Skeletal muscle satellite cell (primary cell): ENCODE measurements at regions not wholly inside any gene's neighbourhood (a gene's known extent, or its start where the extent isn't known, plus 50 kb on each side); places are given as distances from the start of the nearest gene placed in this dataset.

Experiments used
- H3K27me3 ChIP-seq: 2 replicates; pipeline ENCODE4 v1.7.0; 2013; ENCODE audit warnings: low read length; ENCODE audit not compliant: control insufficient read depth, insufficient read depth
- H3K36me3 ChIP-seq: 2 replicates; pipeline ENCODE4 v1.7.0; 2013; ENCODE audit warnings: mild to moderate bottlenecking, control low read depth, low read length; ENCODE audit not compliant: insufficient read depth
- H3K4me1 ChIP-seq: 2 replicates; pipeline ENCODE4 v1.7.0; 2013; ENCODE audit warnings: low read length; ENCODE audit not compliant: control insufficient read depth, insufficient read depth
- H3K4me2 ChIP-seq: 2 replicates; pipeline ENCODE4 v1.7.0; 2013; ENCODE audit warnings: mild to moderate bottlenecking, low read length
- H3K4me3 ChIP-seq: 2 replicates; pipeline ENCODE4 v1.7.0; 2013; ENCODE audit warnings: low read length
- H3K9ac ChIP-seq: 2 replicates; pipeline ENCODE4 v1.7.0; 2013; ENCODE audit warnings: mild to moderate bottlenecking, low read depth, low read length, moderate library complexity
- H3K9me3 ChIP-seq: replicated peaks from 2 replicates; pipeline ENCODE4 v1.7.0; 2013; ENCODE audit warnings: mild to moderate bottlenecking, control low read depth, low read length

- Histone ChIP-seq H3K4me3 (no peak overlapping the region), H3K36me3 (no peaks in the 10 kb centered on the region), H3K27me3 (no peaks in the 10 kb centered on the region), H3K4me2 (no peak overlapping the region), H3K4me1 (no peaks in the 10 kb centered on the region), H3K9ac (no peak overlapping the region), H3K9me3 (no peaks in the 10 kb centered on the region)
These were observed 152.9 kb upstream of the MAP3K7 start for GRCh38 chr6:90739802-90740201.

- no peaks in the 10 kb centered on the region for H3K4me1 ChIP-seq
- no peaks in the 10 kb centered on the region for H3K36me3 ChIP-seq
- H3K9ac ChIP-seq, result no peak overlapping the region
- H3K4me3 ChIP-seq, result no peak overlapping the region
- H3K4me2 ChIP-seq, result no peak overlapping the region
- H3K9me3 ChIP-seq, result no peaks in the 10 kb centered on the region
- no peaks in the 10 kb centered on the region for H3K27me3 ChIP-seq
These were observed 152.5 kb upstream of the MAP3K7 start for GRCh38 chr6:90739339-90739738.

DNA sequence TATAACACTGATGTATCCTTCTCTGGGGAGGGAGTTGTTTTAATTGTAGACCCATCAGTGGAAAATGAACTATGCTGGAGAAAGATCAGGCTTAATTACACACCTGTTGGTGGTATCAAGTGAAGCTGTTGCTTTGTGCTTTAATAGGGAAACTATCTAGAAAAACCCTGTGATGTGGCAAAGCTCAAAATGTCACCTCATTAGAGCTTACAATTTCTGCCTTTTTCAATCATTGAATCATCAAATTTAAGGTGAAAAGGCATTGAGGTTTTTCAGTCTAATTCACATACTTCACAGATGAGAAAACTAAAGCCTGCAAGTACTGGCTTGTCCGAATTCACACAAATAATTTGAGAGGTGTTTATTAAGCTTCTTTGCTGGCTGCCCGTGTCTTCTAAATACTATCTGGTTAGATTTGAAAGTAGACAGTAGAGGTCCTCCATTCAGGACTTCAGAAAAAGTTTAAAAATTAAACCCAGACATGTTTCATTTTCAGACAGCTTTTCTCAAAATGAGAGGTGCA lies 143.3 kb upstream of the MAP3K7 start:
- no peaks in the 10 kb centered on the region for H3K9me3 ChIP-seq
- no peak overlapping the region for H3K4me3 ChIP-seq
- H3K4me1 ChIP-seq, result no peaks in the 10 kb centered on the region
- no peaks in the 10 kb centered on the region for H3K36me3 ChIP-seq
- H3K9ac ChIP-seq, result no peak overlapping the region
- no peaks in the 10 kb centered on the region for H3K27me3 ChIP-seq
- no peak overlapping the region for H3K4me2 ChIP-seq

DNA sequence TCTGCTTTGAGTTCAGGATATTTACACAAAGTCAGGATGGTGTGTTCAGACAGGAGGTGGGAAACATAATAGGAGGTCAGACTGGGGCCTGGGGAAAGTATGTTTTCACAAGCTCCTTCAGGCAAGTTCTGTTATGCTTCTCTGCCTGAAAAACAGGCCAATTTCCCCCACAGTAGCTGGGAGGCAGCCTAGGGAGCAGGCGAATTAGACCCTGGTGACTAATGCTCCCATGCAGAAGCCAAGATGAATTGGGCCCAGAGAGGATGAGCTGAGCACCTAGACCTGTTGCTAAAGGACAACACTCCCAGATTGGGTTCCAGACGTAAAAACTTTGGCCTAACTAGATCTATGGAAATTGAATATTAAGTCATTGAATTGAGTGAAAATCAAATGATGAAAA lies 142.2 kb upstream of the MAP3K7 start:
- H3K4me3 ChIP-seq, result no peak overlapping the region
- no peak overlapping the region for H3K4me2 ChIP-seq
- H3K4me1 ChIP-seq, result no peaks in the 10 kb centered on the region
- H3K36me3 ChIP-seq, result no peaks in the 10 kb centered on the region
- H3K9ac ChIP-seq, result no peak overlapping the region
- H3K9me3 ChIP-seq, result no peaks in the 10 kb centered on the region
- no peaks in the 10 kb centered on the region for H3K27me3 ChIP-seq

DNA sequence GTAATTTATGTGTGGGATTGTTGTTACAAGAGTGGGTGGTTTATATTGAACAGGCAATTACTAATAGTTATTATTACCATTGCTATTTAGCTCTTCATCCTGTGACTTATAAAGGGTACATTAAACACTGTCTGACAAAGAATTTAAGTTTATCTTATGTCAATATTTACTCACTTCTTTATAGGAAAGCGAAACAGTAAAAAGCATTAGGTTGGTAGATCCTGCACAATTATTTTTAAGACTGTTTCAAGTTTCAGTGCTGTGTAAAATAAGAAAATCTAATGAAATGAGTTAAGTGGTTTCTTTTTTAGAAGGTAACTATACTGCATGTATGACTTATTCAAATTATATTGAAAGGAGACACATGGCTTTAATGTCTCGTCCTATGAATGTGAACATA lies 135.8 kb upstream of the MAP3K7 start:
- Histone ChIP-seq H3K27me3 (no peaks in the 10 kb centered on the region), H3K9ac (no peak overlapping the region), H3K4me3 (no peak overlapping the region), H3K4me2 (no peak overlapping the region), H3K36me3 (no peaks in the 10 kb centered on the region), H3K4me1 (no peaks in the 10 kb centered on the region), H3K9me3 (no peaks in the 10 kb centered on the region)

GRCh38 chr6:90720404-90720803 lies 133.5 kb upstream of the MAP3K7 start:
- Histone ChIP-seq H3K4me2 (no peak overlapping the region), H3K36me3 (no peaks in the 10 kb centered on the region), H3K9me3 (no peaks in the 10 kb centered on the region), H3K4me3 (no peak overlapping the region), H3K27me3 (no peaks in the 10 kb centered on the region), H3K4me1 (no peaks in the 10 kb centered on the region), H3K9ac (no peak overlapping the region)

DNA sequence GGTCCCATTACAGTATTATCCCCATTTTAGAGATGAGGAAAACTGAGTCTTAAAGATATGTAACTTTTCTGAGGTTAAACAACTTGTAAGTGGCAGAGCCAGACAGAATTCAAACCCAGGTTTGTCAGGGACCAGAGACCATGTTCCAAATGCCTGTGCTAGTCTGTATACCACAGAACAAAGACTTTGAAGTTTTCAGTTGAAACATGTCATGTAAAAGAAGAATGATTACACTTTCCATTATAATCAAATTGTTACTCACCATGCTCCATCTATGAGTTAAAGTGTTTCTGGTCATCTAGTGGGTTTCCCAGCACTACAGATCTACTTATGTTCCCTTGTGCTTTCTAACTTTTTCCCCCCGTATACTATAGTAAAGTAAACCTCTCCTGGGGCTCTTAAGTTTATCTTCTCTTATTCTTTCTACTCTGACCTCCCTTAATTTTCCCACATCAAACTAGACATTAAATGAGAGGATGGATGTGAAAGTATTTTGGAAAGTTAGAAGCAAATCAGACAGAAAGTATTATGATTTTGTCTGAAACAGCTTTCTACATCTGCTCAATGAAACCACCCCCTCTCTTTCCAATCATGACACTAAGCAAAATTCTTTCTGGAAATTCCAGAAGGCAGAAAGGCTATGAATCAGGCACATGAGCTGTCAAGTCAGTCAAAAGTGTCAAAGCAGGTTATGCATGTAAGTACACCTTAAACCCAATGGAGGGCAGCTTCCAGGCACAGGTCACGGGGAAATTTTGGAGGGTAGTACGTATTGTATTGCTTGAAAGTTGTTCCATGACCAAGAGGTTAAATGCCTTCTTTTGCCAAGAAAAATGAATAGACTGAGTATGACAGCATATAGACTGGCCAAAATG lies 132.7 kb upstream of the MAP3K7 start:
- Histone ChIP-seq H3K27me3 (no peaks in the 10 kb centered on the region), H3K4me1 (peaks cover 4% of the 10 kb centered on the region), H3K36me3 (no peaks in the 10 kb centered on the region), H3K9me3 (no peaks in the 10 kb centered on the region), H3K4me2 (no peak overlapping the region), H3K4me3 (no peak overlapping the region), H3K9ac (no peak overlapping the region)

DNA sequence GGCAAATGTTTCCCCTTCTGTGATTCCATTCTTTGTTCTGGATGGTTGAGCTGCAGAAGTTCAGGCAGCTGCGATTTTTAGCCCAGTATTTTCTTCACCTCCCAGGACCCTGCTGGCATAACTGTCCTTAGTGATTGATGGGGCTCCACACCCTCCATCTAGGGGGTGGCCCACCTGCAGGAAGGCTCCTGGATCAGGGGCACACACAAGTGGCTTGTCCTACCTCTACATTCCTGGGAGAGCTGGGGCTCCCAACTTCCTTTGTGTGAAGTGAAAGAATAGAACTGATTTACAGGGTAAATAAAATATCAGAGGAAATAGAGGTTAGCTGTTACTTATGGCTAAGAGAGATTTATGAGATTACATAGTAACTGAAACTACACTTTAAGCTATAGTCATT lies 129.5 kb upstream of the MAP3K7 start:
- Histone ChIP-seq H3K4me3 (no peak overlapping the region), H3K4me1 (peaks cover 6% of the 10 kb centered on the region), H3K9ac (no peak overlapping the region)

DNA sequence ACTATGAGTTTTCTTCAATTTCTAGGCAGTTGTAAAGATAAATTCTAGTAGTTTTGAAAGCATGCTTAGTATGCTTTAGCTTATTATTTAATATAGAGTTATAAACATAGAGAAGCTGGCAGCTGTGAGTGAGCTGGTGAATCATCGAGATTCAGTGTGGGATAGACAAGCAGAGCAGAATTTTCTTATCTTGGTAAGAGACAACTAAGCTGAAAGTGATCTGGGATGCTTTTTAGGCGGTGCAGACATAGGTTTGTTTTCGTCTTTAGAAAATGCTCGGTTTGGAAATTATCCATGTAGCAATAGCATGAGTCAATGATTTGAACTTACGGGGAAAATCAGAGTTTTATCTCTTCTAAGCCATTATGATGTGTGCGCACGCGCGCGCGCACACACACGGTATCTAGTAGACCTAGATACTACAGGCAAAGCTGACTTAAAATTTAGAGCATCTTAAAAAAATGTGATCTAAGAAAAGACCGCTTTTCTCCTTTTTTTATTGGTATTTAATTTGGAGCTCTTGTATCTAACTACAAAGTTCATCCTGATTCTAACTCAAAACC lies 128.3 kb upstream of the MAP3K7 start:
- Histone ChIP-seq H3K4me1 (peaks cover 6% of the 10 kb centered on the region), H3K27me3 (no peaks in the 10 kb centered on the region), H3K9ac (no peak overlapping the region), H3K9me3 (no peaks in the 10 kb centered on the region), H3K36me3 (no peaks in the 10 kb centered on the region), H3K4me3 (no peak overlapping the region), H3K4me2 (no peak overlapping the region)

More for the DNA sequence above, 129.5 kb upstream of the MAP3K7 start:
- no peaks in the 10 kb centered on the region for H3K9me3 ChIP-seq
- no peaks in the 10 kb centered on the region for H3K36me3 ChIP-seq
- H3K4me2 ChIP-seq, result no peak overlapping the region
- H3K27me3 ChIP-seq, result no peaks in the 10 kb centered on the region

DNA sequence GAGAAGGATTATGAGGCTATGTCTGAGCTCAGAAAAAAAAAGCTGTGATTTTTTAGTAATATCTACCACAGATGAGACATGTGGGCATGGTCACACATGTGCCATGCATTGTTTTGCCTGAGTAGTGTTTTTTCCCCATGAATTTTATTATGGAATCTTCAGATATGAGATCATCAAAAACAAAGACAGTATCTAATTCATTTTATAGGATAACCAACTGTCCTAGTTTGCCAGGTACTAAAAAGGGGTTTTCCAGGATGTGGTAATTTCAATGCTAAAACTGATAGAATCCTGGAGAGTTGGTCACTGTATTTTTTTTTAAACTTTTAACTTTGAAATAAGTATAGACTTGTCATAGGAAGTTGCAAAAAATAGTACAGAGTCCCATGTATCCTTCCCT lies 127.4 kb upstream of the MAP3K7 start:
- H3K27me3 ChIP-seq, result no peaks in the 10 kb centered on the region
- no peak overlapping the region for H3K9ac ChIP-seq

GRCh38 chr6:90712114-90712513 lies 125.2 kb upstream of the MAP3K7 start:
- no peaks in the 10 kb centered on the region for H3K9me3 ChIP-seq
- no peak overlapping the region for H3K9ac ChIP-seq
- H3K36me3 ChIP-seq, result no peaks in the 10 kb centered on the region
- no peaks in the 10 kb centered on the region for H3K27me3 ChIP-seq
- peaks cover 6% of the 10 kb centered on the region for H3K4me1 ChIP-seq
- peak overlapping the region; percentile 25 for H3K4me2 ChIP-seq
- H3K4me3 ChIP-seq, result no peak overlapping the region

More for the DNA sequence above, 127.4 kb upstream of the MAP3K7 start:
- no peaks in the 10 kb centered on the region for H3K36me3 ChIP-seq
- H3K4me3 ChIP-seq, result no peak overlapping the region
- no peak overlapping the region for H3K4me2 ChIP-seq
- H3K9me3 ChIP-seq, result no peaks in the 10 kb centered on the region
- peaks cover 6% of the 10 kb centered on the region for H3K4me1 ChIP-seq
